HG02840 (cell line): ENCODE measurements at regions not wholly inside any gene's neighbourhood (a gene's known extent, or its start where the extent isn't known, plus 50 kb on each side); places are given as distances from the start of the nearest gene placed in this dataset.
A peak's percentile ranks its signal among the peaks of the same experiment; 100 is the strongest.

Experiments used
- ATAC-seq: cut with Tn5 transposase; IDR thresholded peaks from one replicate; pipeline ENCODE4 v1.9.1; 2021; ENCODE audit warnings: mild to moderate bottlenecking, moderate library complexity, moderate number of reproducible peaks; ENCODE audit not compliant: unreplicated experiment, low FRiP score

DNA sequence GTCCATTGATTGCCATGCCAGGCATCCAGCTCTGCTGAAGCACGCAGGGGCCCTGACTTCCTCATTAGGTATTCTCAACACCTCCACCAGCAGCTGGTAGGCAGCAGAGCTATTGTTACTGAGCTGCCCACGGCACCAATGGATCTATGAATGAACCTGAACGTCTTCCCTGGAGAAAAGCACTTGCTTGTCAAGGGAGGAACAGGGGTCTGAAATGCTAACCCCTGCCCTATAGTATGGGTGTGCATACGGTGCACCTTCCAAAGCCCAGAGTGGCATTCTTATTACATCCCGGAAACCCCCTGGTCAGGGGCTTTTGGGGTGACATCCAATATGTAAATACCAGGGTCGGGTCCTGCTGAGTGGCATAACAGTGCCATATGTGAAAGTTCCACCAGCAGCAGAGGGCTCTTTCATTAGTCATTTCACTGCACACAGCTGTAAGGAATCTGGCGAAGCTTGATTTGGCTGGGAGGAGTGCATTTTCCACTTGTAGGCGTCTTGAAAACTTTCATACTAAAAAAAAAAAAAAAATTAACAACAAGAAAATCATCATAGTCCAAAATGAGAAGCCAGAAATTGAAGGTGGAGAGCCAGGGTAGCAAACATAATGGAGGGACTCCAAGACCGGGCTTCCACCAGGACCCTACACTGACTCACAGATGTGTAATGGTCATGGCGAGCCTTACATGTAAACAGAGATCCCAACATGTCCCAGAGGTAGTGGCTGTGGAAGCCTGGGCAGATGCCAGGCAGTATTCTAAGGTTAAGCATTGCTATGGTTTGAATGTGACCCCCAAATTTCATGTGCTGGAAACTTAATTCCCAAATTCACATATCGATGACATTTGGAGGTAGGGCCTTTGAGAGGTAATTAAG is 58.8 kb upstream of the PRDX6 start:
- peak; percentile 32 for ATAC-seq

- ATAC-seq, result no peak
These were observed 56.8 kb upstream of the PRDX6 start for GRCh38 chr1:173420330-173420806.

DNA sequence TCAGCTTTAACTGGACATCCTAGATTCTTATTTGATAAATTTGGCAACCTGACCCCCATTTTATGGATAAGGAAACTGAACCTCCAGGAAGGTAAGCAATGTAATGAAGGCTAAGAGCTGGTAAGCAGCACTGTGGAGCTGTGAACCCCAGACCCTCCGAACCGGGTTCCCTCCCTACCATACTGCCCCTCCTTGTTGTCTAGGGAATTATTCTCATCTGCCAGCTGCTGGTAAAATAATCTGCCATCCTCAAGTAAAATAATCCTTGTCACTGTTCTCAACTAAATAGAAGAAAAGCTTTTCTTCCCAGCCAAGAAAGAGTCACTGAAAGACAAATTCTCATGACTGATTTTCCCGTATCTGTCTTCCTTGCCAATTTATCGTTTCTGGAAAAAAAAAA is 55.8 kb upstream of the PRDX6 start:
- no peak for ATAC-seq

GRCh38 chr1:173421789-173422188 is 55.3 kb upstream of the PRDX6 start:
- ATAC-seq, result no peak

DNA sequence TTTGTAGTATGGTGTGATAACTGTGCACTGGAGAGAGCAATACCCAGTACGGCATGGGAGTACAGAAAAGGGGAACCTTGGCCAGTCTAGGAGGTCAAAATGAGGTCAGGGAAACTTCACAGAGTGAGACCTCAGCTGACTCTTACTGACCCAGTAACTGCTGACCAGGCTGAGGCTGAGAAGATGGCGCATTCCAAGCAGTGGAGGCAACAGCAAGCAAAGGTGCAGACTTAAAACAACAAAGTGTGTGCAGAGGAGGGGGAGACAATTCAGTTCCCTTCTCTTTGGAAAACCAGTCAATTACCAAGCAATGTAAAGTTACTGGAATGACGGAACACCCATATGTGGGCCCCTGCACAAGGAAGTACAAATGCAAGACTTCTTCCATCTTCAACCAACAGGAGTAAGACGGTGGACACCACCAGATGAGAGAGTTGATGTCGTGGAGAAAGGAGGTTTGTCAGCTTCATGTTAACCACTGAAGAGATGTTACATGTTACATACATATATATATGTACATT is 54.6 kb upstream of the PRDX6 start:
- no peak for ATAC-seq

GRCh38 chr1:173423291-173423690 is 53.8 kb upstream of the PRDX6 start:
- ATAC-seq, result no peak

GRCh38 chr1:173424143-173424542 is 53.0 kb upstream of the PRDX6 start:
- no peak for ATAC-seq

GRCh38 chr1:173424782-173425407 is 52.2 kb upstream of the PRDX6 start:
- ATAC-seq, result no peak

DNA sequence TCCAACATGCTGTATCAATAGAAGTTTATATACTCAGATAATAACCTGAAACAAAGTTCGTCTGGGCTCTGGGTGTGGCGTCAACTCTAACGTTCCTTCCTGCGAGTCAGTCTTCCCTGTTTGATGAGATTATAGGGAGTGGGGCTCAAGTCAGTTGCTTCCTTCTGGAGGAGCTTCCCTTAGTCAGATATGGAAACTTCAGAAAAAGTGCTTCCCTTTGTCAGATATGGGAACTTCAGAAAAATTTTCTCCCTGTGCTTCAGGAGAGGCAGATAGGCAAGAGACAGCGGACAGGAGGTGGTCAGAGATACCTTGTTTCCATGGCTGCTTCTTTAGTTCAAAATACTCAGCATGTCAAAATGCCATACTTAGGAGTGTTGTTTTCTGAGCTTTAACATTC is 51.1 kb upstream of the PRDX6 start:
- ATAC-seq, result no peak

DNA sequence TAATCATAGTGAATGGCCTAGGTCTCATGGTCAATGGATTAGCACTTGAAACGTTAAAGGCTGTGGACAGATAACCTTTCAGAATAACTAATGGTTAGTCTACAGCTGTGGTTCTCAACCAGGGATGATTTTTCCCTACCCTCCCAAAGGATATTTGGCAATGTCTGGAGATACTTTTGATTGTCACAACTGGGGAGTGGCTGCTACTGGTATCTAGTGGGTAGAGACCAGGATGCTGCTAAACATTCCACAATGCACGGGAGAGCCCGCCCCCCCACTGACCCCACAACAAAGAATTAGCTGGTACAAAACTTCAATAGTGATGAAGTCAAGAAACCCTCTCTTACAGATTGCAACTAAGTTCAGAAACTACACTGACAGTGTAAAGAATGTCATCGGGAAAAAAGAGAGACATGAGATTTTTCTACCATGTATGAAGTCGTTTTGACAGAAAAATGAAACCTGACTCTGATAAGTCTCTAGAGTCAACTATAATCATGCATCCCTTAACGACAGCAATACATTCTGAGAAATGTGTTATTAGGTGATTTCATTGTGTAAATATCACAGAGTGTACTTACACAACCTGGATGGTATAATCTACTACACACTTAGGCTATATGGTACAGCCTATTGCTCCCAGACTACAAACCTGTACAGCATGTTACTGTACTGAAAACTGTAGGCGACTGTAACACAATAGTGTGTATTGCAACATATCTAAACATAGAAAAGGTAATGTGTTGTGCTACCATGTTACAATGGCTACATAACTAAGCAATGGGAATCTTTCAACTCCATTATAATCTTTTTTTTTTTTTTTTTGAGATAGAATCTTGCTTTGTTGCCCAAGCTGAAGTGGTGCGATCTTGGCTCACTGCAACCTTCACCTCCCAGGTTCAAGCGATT is 49.7 kb upstream of the PRDX6 start:
- ATAC-seq, result no peak
